Amygdala (tissue), 56 donors: ENCODE measurements at regions not wholly inside any gene's neighbourhood (a gene's known extent, or its start where the extent isn't known, plus 50 kb on each side); places are given as distances from the start of the nearest gene placed in this dataset.

Experiments
- DNase-seq, 56 donors: peaks; one replicate each; lab custom pipeline; 2025; lab: John Stamatoyannopoulos, UW

GRCh38 chr11:134683860-134684259 lies 271.8 kb upstream of the B3GAT1 start:
- no peak for DNase-seq

- no peak for DNase-seq
Observed at GRCh38 chr11:134682577-134682976, 270.5 kb upstream of the B3GAT1 start.

GRCh38 chr11:134679592-134679991 lies 267.6 kb upstream of the B3GAT1 start:
- no peak for DNase-seq

- no peak for DNase-seq
Observed at GRCh38 chr11:134678744-134679143, 266.7 kb upstream of the B3GAT1 start.

- no peak for DNase-seq
Observed at GRCh38 chr11:134677891-134678551, 266.0 kb upstream of the B3GAT1 start.

- no peak for DNase-seq
Observed at GRCh38 chr11:134677397-134677822, 265.4 kb upstream of the B3GAT1 start.

GRCh38 chr11:134676516-134677287 lies 264.7 kb upstream of the B3GAT1 start:
- no peak for DNase-seq

GRCh38 chr11:134675983-134676382 lies 263.9 kb upstream of the B3GAT1 start:
- no peak for DNase-seq

- no peak for DNase-seq
Observed at GRCh38 chr11:134674974-134675373, 262.9 kb upstream of the B3GAT1 start.

GRCh38 chr11:134670961-134671370 lies 258.9 kb upstream of the B3GAT1 start:
- no peak for DNase-seq

GRCh38 chr11:134670247-134670782 lies 258.3 kb upstream of the B3GAT1 start:
- no peak for DNase-seq

- DNase-seq = no peak
Observed at GRCh38 chr11:134669796-134670195, 257.8 kb upstream of the B3GAT1 start.

- no peak for DNase-seq
Observed at GRCh38 chr11:134668796-134669195, 256.8 kb upstream of the B3GAT1 start.

GRCh38 chr11:134668076-134668475 lies 256.0 kb upstream of the B3GAT1 start:
- no peak for DNase-seq

GRCh38 chr11:134667505-134667904 lies 255.5 kb upstream of the B3GAT1 start:
- DNase-seq = no peak

GRCh38 chr11:134667175-134667500 lies 255.1 kb upstream of the B3GAT1 start:
- no peak for DNase-seq

GRCh38 chr11:134666273-134667174 lies 254.5 kb upstream of the B3GAT1 start:
- DNase-seq = peak in 4 of 56 donors; percentile 17 to 54 (median 29)

GRCh38 chr11:134665571-134666270 lies 253.7 kb upstream of the B3GAT1 start:
- no peak for DNase-seq

- no peak for DNase-seq
Observed at GRCh38 chr11:134665188-134665535, 253.1 kb upstream of the B3GAT1 start.

GRCh38 chr11:134664447-134665187 lies 252.6 kb upstream of the B3GAT1 start:
- no peak for DNase-seq
